ENCODE measurements at regions not wholly inside any gene's neighbourhood (a gene's known extent, or its start where the extent isn't known, plus 50 kb on each side); places are given as distances from the start of the nearest gene placed in this dataset.
"Not testable (repeated sequence)": the region's sequence is repeated elsewhere in the genome, so short reads cannot be mapped to it uniquely, and the experiment has no call there.

GRCh38 chr6:137401088-137401487, 93.1 kb downstream of the OLIG3 start:
- H3K4me3 ChIP-seq (ENCODE audit: low read depth, low read length) = no peak overlapping the region

DNA sequence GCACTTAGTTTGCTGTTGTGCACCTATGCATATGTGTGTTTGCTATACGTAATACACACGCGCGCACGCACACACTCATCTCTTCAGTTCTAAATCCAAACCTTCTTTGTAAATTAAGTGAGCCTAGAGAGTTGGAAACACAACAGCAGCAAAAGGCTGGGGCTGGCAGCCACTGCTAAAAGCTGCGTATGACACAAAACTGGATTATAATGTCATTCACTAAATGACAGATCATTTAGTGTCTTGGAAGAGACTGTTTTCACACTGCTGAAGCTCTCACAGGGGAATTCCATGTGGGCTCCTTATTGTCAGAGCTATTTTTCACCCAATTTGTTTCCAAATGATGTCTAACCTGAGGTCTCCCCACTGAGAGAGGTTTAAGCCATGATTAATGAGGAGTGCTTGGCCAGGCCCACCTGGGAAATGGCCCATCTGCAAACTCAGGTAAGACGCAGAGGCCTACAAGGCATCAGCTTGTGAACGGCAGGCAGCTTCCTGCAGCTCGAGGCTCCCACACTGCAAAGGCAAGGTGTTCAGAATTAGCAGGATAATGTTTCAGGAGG, 94.2 kb downstream of the OLIG3 start:
- no peak overlapping the region for H3K4me3 ChIP-seq (ENCODE audit: low read depth, low read length)

DNA sequence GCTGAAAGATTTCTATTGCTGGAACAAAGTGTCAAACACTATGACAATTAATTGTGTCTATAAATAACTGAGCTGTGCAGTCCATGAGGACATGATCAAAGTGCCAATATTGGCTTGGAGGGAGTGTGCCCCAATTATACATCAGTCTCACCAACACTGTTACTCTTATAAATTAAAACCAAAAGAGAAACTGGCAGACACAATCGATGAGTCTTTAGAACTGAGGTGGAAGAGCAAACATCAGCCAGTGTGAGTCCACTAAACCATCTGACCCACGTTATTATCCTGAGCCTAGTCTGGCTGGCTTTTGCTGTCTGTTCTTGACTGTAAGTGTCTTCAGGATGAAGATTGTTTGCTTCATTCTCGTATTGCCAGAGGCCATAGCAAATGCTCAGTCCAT, 98.9 kb downstream of the OLIG3 start:
- H3K4me3 ChIP-seq (ENCODE audit: low read depth, low read length) = no peak overlapping the region

DNA sequence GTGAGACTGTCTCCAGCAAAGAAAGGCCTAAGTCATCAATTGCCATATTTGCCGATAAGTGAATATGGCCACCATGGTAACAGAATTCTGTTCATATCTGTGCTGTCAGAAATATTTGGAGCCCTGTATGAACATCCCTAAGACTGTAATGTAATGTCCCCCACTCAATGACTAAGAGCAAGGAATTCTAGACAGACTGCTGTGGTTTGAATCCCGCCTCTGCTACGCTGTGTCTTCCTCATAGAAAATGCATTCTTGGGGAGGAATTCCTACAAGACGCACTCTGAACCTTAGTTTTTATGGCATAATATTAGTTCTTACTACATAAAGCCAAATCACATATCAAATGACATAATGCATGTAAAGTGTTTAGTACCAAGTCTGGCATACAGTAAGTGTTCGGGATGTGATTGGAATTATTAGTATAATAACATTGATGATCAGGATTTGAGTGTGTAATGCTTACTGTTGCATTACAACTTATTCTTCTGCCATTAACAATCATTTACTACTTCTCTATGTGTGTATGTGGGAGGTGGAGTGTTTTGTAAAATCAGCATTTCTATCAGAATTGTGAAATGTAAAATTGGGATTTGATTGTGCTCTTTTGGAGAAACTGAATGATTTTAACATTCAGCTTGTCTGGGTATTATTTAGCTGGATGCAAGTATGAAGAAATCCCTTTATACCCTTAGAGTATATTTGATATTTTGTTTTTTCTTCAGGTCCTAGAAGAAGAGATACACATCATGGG, 103.0 kb downstream of the OLIG3 start:
- no peak overlapping the region for H3K4me3 ChIP-seq (ENCODE audit: low read depth, low read length)

DNA sequence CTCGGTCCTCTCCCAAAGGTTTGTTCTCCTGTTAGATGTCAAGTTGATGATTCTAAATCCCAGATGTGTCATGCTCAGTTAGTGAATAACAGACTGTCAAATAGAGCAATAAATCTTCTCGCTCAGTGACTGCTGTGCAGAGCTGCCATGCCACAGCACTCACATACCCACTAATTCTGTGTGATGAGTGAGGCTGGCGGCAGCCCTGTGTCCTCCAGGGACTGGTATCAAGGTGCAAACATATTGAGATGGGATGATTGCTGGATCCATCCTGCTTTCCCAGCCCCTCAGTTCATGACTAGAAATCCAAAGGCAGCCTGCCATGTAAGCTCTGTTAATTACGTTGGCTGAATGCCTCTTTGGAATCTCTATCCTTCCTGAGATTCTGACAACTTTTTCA, 103.9 kb downstream of the OLIG3 start:
- H3K4me3 ChIP-seq (ENCODE audit: low read depth, low read length) = no peak overlapping the region

- no peak overlapping the region for H3K4me3 ChIP-seq (ENCODE audit: low read depth, low read length)
Observed at GRCh38 chr6:137389150-137389704, 105.0 kb downstream of the OLIG3 start.

- no peak overlapping the region for H3K4me3 ChIP-seq (ENCODE audit: low read depth, low read length)
Observed at GRCh38 chr6:137387096-137387764, 107.0 kb downstream of the OLIG3 start.

GRCh38 chr6:137383287-137383686, 110.9 kb downstream of the OLIG3 start:
- H3K4me3 ChIP-seq (ENCODE audit: low read depth, low read length) = not testable (repeated sequence)

DNA sequence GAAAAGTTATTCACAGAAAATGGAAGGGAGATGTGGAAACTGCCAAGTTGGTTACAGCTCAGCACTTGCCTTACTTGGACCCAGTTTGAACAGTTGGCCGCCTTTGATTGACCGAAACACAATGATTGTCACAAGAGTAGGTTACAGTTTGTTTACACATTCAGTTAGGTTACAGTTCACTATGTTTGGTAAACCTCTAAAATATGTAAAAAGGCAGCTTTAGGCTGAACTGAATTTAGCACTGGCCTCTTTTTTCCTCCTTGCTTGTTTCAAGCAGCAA, 116.2 kb downstream of the OLIG3 start:
- H3K4me3 ChIP-seq (ENCODE audit: low read depth, low read length) = no peak overlapping the region

DNA sequence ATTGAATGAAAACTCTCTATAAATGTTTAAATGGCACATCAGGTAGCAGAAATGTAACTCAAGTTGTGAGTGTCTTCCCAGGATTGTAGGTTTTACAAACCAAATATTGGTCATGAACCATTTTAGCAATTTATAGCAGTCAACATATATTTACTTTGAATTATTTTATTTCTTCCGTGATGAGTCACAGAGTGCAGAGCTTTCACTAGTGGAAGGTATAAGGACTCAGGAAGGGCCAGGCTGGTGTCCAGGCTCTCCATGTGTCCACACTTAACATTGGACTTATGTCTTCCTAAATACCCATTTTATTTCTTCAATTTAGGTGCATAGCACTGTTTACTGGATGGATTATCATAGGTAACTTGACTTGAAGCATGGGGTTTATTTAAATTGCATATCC, 120.9 kb downstream of the OLIG3 start:
- H3K4me3 ChIP-seq (ENCODE audit: low read depth, low read length) = no peak overlapping the region

GRCh38 chr6:137372532-137372931, 121.7 kb downstream of the OLIG3 start:
- no peak overlapping the region for H3K4me3 ChIP-seq (ENCODE audit: low read depth, low read length)

DNA sequence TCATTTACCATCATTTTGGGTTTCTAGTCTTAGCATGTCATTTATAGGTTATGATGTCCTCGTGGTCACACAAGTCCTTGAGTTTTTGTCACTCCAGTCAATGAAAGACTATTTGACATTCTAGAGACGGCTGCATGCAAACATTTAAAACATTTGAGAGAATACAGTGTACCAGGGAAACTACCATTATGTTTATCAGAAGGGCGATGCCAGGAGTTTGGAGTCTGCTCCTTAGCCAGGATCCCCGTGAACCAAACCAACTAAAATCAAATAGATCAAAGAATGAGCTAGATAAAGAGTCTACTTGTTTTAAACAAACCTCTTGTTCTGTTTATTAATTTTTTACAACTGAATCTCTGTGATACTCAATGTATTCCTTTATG, 122.6 kb downstream of the OLIG3 start:
- no peak overlapping the region for H3K4me3 ChIP-seq (ENCODE audit: low read depth, low read length)

DNA sequence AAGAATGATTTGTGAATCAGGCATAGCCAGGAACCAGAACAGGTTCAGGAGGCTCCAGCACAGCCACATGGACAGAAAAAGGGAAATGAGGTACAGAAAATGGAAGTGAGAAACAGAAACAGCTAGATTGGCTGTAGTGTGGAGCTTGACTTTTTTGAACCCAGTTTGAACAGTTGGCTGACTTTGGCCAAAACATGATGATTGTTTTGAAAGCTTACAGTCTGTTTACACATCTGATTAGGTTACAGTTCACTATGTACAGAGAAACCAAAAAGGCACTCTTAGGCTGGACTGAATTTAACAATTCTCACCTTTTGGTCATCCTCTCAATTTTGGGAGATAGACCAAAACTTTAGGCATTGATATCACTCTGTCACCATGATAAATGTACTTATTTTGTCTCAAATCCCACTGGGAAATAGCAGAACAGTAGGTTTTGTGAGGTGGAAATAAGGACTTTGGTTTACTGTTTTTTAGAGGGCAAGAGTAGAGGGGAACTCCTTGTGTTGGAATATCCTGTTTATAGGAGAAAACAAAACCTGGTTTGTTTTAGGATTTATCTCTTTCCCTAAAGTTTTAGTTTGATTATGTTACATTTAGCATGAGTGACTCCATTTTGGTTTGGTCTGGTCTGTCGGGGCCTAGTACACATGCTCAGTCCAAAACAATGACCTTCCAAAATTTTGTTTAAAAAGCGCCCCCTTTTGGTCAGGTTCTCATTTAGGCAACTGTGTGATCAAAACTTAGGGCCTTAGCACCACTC, 123.1 kb downstream of the OLIG3 start:
- no peak overlapping the region for H3K4me3 ChIP-seq (ENCODE audit: low read depth, low read length)

DNA sequence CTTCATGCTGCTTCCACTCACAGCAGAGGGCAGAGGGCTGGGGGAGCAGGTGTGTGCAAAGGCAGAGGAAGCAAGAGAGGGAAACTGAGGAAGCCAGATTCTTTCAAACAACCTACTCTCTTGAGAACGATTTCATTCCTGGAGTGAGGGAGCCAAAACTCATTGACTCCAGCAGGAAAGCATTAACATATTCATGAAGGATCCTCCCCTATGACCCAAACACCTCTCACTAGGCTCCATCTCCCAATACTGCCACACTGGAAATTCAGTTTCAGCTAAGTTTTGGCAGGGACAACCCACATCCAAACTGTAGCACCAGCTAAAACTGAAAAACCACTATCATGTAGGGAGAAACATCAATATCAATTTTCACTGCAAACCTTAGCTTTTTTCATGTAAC, 125.1 kb downstream of the OLIG3 start:
- H3K4me3 ChIP-seq (ENCODE audit: low read depth, low read length) = no peak overlapping the region

GRCh38 chr6:137365707-137366437, 128.3 kb downstream of the OLIG3 start:
- H3K4me3 ChIP-seq (ENCODE audit: low read depth, low read length) = no peak overlapping the region

- H3K4me3 ChIP-seq (ENCODE audit: low read depth, low read length) = no peak overlapping the region
Observed at GRCh38 chr6:137363805-137364138, 130.4 kb downstream of the OLIG3 start.

DNA sequence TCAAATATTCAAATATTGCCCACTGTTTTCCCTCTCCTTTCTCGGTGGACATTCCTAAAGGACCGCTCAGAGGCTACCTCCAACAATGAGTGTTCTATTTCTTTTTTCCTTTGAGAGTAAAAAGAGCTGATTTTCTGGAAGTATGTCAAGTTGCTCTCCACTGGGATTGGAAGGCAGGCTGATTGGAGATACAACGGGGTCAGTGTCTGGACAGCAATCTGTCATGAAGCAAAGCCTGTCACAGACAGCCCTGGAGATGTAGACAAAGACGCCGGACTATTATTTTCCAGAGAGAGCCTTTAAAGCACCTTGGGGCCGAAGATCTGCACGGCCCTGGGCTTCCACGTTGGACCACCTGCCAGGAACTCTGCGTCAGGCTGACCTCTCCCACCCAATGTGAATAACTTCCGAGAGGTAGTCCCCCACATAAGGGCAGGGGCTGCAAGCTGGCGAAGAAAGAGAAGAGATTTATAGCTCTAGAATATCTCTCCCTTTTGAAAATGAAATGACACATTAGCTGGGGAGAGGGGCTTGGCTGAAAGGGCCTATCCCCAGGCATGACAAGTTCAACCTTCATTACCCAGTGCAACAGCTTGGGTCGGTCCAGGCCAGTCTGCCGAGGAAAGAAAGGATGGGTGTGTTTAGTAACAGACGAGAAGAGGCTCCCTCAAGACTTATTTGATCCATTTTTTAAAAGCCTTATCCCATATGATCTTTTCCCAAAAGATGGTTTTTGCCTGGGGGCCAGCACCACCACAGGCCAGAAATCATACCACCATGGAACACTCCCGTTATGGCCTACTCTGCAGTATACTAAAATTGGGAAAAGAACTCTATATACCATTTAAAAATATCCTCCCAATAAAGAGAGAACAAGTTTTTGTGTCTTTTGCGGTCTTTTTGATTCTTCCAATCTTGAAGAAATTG, 131.1 kb downstream of the OLIG3 start:
- no peak overlapping the region for H3K4me3 ChIP-seq (ENCODE audit: low read depth, low read length)

- no peak overlapping the region for H3K4me3 ChIP-seq (ENCODE audit: low read depth, low read length)
Observed at GRCh38 chr6:137361701-137362100, 132.5 kb downstream of the OLIG3 start.

DNA sequence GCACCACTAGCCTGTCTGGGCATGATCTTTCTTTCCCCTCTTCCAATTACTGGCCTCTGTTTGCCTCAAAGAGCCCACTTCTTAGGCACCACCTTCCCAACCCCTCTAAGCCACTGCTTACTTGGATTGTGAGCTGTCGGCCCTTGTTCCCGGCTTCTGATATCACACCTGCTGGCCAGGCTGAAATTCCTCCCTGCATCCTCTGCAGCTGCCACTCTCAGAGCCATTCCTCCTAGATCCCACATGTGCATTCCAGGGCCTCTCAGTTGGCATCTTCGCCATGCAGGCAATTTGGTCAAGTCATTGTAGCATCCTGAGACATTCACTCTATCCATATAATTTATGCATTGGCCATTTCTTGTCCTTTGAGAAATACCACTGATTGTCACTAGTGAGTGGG, 135.9 kb downstream of the OLIG3 start:
- H3K4me3 ChIP-seq (ENCODE audit: low read depth, low read length) = no peak overlapping the region

- H3K4me3 ChIP-seq (ENCODE audit: low read depth, low read length) = no peak overlapping the region
Observed at GRCh38 chr6:137357948-137358266, 136.3 kb downstream of the OLIG3 start.

All from iPS-11a (cell line).